ENCODE measurements at regions not wholly inside any gene's neighbourhood (a gene's known extent, or its start where the extent isn't known, plus 50 kb on each side); places are given as distances from the start of the nearest gene placed in this dataset.

- Mint-ChIP-seq H3K27ac (no peak overlapping the region), H3K36me3 (ENCODE audit: low read depth) (no peaks in the 10 kb centered on the region), H3K4me3 (no peak overlapping the region), H3K4me1 (ENCODE audit: low read depth) (no peaks in the 10 kb centered on the region), H3K9me3 (no peaks in the 10 kb centered on the region), H3K27me3 (ENCODE audit: insufficient read depth) (peaks cover 3% of the 10 kb centered on the region)
- no peak for TF ChIP-seq CTCF (IDR thresholded peaks at IDR 0.05)
- DNase-seq, result no peak
These were observed 662.5 kb upstream of the PKN2 start for GRCh38 chr1:88021529-88021928.

- Mint-ChIP-seq H3K4me1 (ENCODE audit: low read depth) (no peaks in the 10 kb centered on the region), H3K27ac (no peak overlapping the region), H3K9me3 (no peaks in the 10 kb centered on the region), H3K36me3 (ENCODE audit: low read depth) (no peaks in the 10 kb centered on the region), H3K4me3 (no peak overlapping the region), H3K27me3 (ENCODE audit: insufficient read depth) (peaks cover 3% of the 10 kb centered on the region)
- DNase-seq, result no peak
- no peak for TF ChIP-seq CTCF (IDR thresholded peaks at IDR 0.05)
These were observed 661.6 kb upstream of the PKN2 start for GRCh38 chr1:88022516-88022915.

GRCh38 chr1:88029142-88029541, 654.9 kb upstream of the PKN2 start:
- no peak for DNase-seq
- Mint-ChIP-seq H3K36me3 (ENCODE audit: low read depth) (no peaks in the 10 kb centered on the region), H3K4me3 (no peak overlapping the region), H3K9me3 (no peaks in the 10 kb centered on the region), H3K27me3 (ENCODE audit: insufficient read depth) (peaks cover 1% of the 10 kb centered on the region; the same call in 1 of the 2 replicates), H3K4me1 (ENCODE audit: low read depth) (no peaks in the 10 kb centered on the region), H3K27ac (no peak overlapping the region)
- TF ChIP-seq CTCF (IDR thresholded peaks at IDR 0.05), result no peak

GRCh38 chr1:88029899-88030298, 654.2 kb upstream of the PKN2 start:
- no peak overlapping the region for H3K4me3 Mint-ChIP-seq
- H3K4me1 Mint-ChIP-seq (ENCODE audit: low read depth), result no peaks in the 10 kb centered on the region
- DNase-seq, result no peak
- H3K27ac Mint-ChIP-seq, result no peak overlapping the region
- no peak for TF ChIP-seq CTCF (IDR thresholded peaks at IDR 0.05)
- no peaks in the 10 kb centered on the region for H3K9me3 Mint-ChIP-seq
- no peaks in the 10 kb centered on the region; the same call in 1 of the 2 replicates for H3K27me3 Mint-ChIP-seq (ENCODE audit: insufficient read depth)
- no peaks in the 10 kb centered on the region for H3K36me3 Mint-ChIP-seq (ENCODE audit: low read depth)

GRCh38 chr1:88035578-88035977, 648.5 kb upstream of the PKN2 start:
- no peak for TF ChIP-seq CTCF (IDR thresholded peaks at IDR 0.05)
- H3K9me3 Mint-ChIP-seq, result peaks cover 11% of the 10 kb centered on the region; the same call in 1 of the 2 replicates
- no peak overlapping the region for H3K27ac Mint-ChIP-seq
- no peaks in the 10 kb centered on the region; the same call in 1 of the 2 replicates for H3K27me3 Mint-ChIP-seq (ENCODE audit: insufficient read depth)
- no peaks in the 10 kb centered on the region for H3K4me1 Mint-ChIP-seq (ENCODE audit: low read depth)
- no peak for DNase-seq
- no peak overlapping the region for H3K4me3 Mint-ChIP-seq
- H3K36me3 Mint-ChIP-seq (ENCODE audit: low read depth), result no peaks in the 10 kb centered on the region
